ENCODE measurements at regions not wholly inside any gene's neighbourhood (a gene's known extent, or its start where the extent isn't known, plus 50 kb on each side); places are given as distances from the start of the nearest gene placed in this dataset.
A peak's percentile ranks its signal among the peaks of the same experiment; 100 is the strongest.

GRCh38 chr13:97057176-97057575 lies 62.9 kb upstream of the OXGR1 start:
- TF ChIP-seq CTCF (IDR thresholded peaks at IDR 0.05): no peak
- Mint-ChIP-seq H3K4me1 (ENCODE audit: low read depth) (no peaks in the 10 kb centered on the region), H3K36me3 (ENCODE audit: low read depth) (no peaks in the 10 kb centered on the region), H3K9me3 (no peaks in the 10 kb centered on the region), H3K27ac (no peak overlapping the region), H3K27me3 (ENCODE audit: insufficient read depth) (peaks cover 10% of the 10 kb centered on the region), H3K4me3 (no peak overlapping the region)
- DNase-seq: no peak

- H3K27ac Mint-ChIP-seq: no peak overlapping the region
- peaks cover 9% of the 10 kb centered on the region for H3K27me3 Mint-ChIP-seq (ENCODE audit: insufficient read depth)
- H3K36me3 Mint-ChIP-seq (ENCODE audit: low read depth): no peaks in the 10 kb centered on the region
- H3K4me1 Mint-ChIP-seq (ENCODE audit: low read depth): no peaks in the 10 kb centered on the region
- DNase-seq: no peak
- H3K9me3 Mint-ChIP-seq: no peaks in the 10 kb centered on the region
- TF ChIP-seq CTCF (IDR thresholded peaks at IDR 0.05): no peak
- H3K4me3 Mint-ChIP-seq: no peak overlapping the region
Measured at GRCh38 chr13:97058391-97058790, 64.1 kb upstream of the OXGR1 start.

GRCh38 chr13:97058926-97059325 lies 64.7 kb upstream of the OXGR1 start:
- Mint-ChIP-seq H3K27ac (no peak overlapping the region), H3K4me1 (ENCODE audit: low read depth) (no peaks in the 10 kb centered on the region), H3K4me3 (no peak overlapping the region), H3K36me3 (ENCODE audit: low read depth) (no peaks in the 10 kb centered on the region), H3K27me3 (ENCODE audit: insufficient read depth) (peaks cover 7% of the 10 kb centered on the region), H3K9me3 (no peaks in the 10 kb centered on the region)
- TF ChIP-seq CTCF (IDR thresholded peaks at IDR 0.05): no peak
- no peak for DNase-seq

GRCh38 chr13:97067017-97067895 lies 73.0 kb upstream of the OXGR1 start:
- Mint-ChIP-seq H3K9me3 (no peaks in the 10 kb centered on the region), H3K27ac (no peak overlapping the region), H3K36me3 (ENCODE audit: low read depth) (no peaks in the 10 kb centered on the region), H3K27me3 (ENCODE audit: insufficient read depth) (peaks cover 7% of the 10 kb centered on the region), H3K4me3 (no peak overlapping the region), H3K4me1 (ENCODE audit: low read depth) (no peaks in the 10 kb centered on the region)
- no peak for DNase-seq
- peak; percentile 54 for TF ChIP-seq CTCF (IDR thresholded peaks at IDR 0.05)

- Mint-ChIP-seq H3K4me1 (ENCODE audit: low read depth) (no peaks in the 10 kb centered on the region), H3K36me3 (ENCODE audit: low read depth) (no peaks in the 10 kb centered on the region), H3K27me3 (ENCODE audit: insufficient read depth) (peaks cover 7% of the 10 kb centered on the region), H3K9me3 (no peaks in the 10 kb centered on the region), H3K27ac (no peak overlapping the region), H3K4me3 (no peak overlapping the region)
- no peak for TF ChIP-seq CTCF (IDR thresholded peaks at IDR 0.05)
- no peak for DNase-seq
Measured at GRCh38 chr13:97068151-97068550, 73.9 kb upstream of the OXGR1 start.
